ENCODE measurements at regions not wholly inside any gene's neighbourhood (a gene's known extent, or its start where the extent isn't known, plus 50 kb on each side); places are given as distances from the start of the nearest gene placed in this dataset.

- intact Hi-C loops (cut with micrococcal nuclease; ENCODE audit: unreplicated experiment): no loop called here
These were observed 443.8 kb upstream of the MANEA start for GRCh38 chr6:95133578-95133977.

More at GRCh38 chr6:95133578-95133977, 443.8 kb upstream of the MANEA start:
- Histone ChIP-seq H3K9ac (ENCODE audit: insufficient read depth, low read depth, low read length) (no peak overlapping the region), H3K27ac (ENCODE audit: extremely low read length, insufficient read depth, low read length) (no peak overlapping the region), H4K20me1 (ENCODE audit: insufficient read depth, low read length) (no peaks in the 10 kb centered on the region), H3K36me3 (replicated peaks in 1 of 2; ENCODE audit: control insufficient read depth in 1 of 2, insufficient read depth in 2 of 2, low read length in 2 of 2) (no peaks in the 10 kb centered on the region), H3K27me3 (ENCODE audit: control insufficient read depth in 1 of 2, insufficient read depth in 2 of 2, low read length in 2 of 2) (no peaks in the 10 kb centered on the region; a peak in 1 of 5 replicates), H3K4me2 (ENCODE audit: low read depth, low read length) (no peak overlapping the region), H3K79me2 (ENCODE audit: insufficient read depth, low read length) (no peaks in the 10 kb centered on the region), H2AFZ (ENCODE audit: low read length) (no peak overlapping the region), H3K4me3 (replicated peaks in 1 of 3; ENCODE audit: insufficient read depth in 1 of 3, low read depth in 2 of 3, low read length in 3 of 3) (no peak overlapping the region), H3K9me3 (ENCODE audit: low read length) (no peaks in the 10 kb centered on the region), H3K4me1 (ENCODE audit: insufficient read depth, low read length) (no peaks in the 10 kb centered on the region)
- FAIRE-seq (no peak), ATAC-seq (peak; percentile 55), DNase-seq (ENCODE audit: low spot score) (no peak)
- CTCF ChIA-PET (ENCODE audit: low intra/inter-chr PET ratio, low total read pairs): no interaction called here
- WGBS (ENCODE audit: low lambda C conversion rate): 8% methylated on average over 5 of the region's 5 CpGs
- in situ Hi-C loops (cut with HindIII; ENCODE audit: extremely low pct_ligation_motif_present, low pct_unique_long_range_greater_than_20kb): no loop called here
- TF ChIP-seq STAG1 (CRISPR knock-in tag; IDR thresholded peaks at IDR 0.05) (peak; percentile 31; the same call in 1 of the 2 replicates), CTCF (CRISPR knock-in tag; IDR thresholded peaks at IDR 0.05) (peak; percentile 36), ZFP36L2 (CRISPR knock-in tag; IDR thresholded peaks at IDR 0.05) (no peak), ZNF414 (CRISPR knock-in tag; IDR thresholded peaks at IDR 0.05) (no peak), ZNF33B (CRISPR knock-in tag; IDR thresholded peaks at IDR 0.05) (no peak), SRSF9 (IDR thresholded peaks at IDR 0.05; ENCODE audit: borderline replicate concordance, insufficient read depth, low read depth, low read length, poor library complexity, severe bottlenecking) (no peak), ZNF75D (CRISPR knock-in tag; IDR thresholded peaks at IDR 0.05; ENCODE audit: borderline replicate concordance) (no peak)
- POLR2A ChIA-PET: no interaction called here
- no TSS peak for BruUV-seq (replicated peaks)
